AG09319 (cell line): ENCODE measurements at regions not wholly inside any gene's neighbourhood (a gene's known extent, or its start where the extent isn't known, plus 50 kb on each side); places are given as distances from the start of the nearest gene placed in this dataset.

Source experiments
- DNase-seq: peaks from one replicate; pipeline ENCODE4 v3.0.0-alpha.2; 2010; ENCODE audit warnings: low read depth; ENCODE audit errors: extremely low read depth
- TF ChIP-seq, protein P1 (sequence below): IDR thresholded peaks from 2 replicates; pipeline ENCODE4 v1.5.1; 2011; ENCODE audit warnings: low read depth, mild to moderate bottlenecking, inconsistent platforms, low read length, moderate library complexity

DNA sequence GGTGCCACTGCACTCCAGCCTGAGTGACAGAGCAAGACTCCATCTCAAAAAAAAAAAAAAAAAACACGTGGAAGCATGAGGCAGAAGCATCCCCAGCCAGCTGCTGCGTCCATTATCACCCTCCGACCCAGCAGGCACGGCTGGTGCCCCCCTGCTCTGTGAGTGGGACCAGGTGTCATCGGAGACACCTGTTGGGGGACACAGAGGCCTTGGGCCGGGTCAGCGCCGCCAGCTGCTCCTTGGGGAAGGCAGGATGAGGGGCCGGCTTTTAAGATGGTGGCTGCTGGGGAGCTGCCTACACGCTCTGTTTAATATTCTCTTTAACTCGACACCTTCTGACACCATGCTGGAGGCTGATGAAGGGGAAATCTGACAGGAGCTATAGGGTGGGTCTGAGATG, 80.2 kb upstream of the RUFY1 start:
- no peak for DNase-seq
- TF ChIP-seq, protein P1, sequence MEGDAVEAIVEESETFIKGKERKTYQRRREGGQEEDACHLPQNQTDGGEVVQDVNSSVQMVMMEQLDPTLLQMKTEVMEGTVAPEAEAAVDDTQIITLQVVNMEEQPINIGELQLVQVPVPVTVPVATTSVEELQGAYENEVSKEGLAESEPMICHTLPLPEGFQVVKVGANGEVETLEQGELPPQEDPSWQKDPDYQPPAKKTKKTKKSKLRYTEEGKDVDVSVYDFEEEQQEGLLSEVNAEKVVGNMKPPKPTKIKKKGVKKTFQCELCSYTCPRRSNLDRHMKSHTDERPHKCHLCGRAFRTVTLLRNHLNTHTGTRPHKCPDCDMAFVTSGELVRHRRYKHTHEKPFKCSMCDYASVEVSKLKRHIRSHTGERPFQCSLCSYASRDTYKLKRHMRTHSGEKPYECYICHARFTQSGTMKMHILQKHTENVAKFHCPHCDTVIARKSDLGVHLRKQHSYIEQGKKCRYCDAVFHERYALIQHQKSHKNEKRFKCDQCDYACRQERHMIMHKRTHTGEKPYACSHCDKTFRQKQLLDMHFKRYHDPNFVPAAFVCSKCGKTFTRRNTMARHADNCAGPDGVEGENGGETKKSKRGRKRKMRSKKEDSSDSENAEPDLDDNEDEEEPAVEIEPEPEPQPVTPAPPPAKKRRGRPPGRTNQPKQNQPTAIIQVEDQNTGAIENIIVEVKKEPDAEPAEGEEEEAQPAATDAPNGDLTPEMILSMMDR: no peak

DNA sequence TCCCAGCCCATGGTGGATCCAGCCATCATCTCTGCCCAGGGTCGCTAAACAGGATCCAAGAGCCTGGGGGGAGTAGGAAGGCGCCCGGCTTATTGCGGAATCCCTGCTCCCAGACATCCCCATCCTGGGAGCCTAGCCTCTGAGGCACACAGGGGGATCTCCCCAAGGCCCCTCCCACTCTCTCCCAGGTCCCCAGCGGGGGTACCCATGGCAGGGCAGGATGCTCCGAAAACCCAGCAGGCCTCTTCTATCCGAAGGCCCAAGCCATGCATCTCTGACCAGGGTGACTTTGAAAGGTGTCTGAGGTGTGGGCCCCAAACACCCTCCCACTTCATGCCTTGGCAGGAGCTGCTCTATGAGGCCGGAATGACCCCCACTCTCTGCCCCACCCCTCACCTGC, 81.7 kb upstream of the RUFY1 start:
- TF ChIP-seq, protein P1: no peak
- no peak for DNase-seq

DNA sequence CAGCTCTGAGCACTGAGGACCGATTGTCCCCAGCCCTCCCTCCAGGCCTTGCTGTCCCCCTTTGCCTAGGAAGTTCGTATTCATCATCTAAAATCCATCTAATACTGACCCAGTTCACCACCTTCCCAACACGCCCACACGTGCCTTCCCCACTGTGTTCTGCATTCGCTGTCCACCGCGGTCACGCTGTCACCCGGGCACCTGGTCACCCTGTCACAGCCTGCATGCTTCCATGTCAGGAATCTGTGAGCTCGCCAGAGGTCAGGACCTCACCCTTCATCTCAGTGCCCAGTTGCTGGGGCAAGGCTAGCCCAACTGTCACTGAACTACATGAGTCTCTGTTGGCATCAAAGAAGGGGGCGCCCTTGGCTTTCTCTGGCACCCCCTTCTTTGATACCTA, 82.9 kb upstream of the RUFY1 start:
- TF ChIP-seq, protein P1: no peak
- no peak for DNase-seq

DNA sequence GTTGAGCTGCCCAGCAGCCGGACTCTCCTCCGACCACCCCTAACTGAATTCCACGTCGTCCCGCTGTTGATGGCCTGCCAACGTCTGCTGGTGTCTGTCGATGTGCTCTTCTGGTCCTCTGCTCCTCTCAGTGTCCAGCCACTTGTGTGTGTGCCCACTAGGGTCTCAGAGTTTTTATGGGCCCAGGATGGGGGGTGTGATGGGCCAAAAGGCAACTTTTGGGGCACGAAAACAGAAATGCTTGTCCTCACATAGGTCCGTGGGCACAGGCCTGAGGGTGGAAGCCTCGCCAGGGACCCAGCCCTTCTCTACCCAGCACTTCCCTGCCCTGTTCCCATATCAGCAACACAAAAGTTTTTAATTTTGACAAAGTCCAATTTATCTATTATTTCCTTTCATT, 85.7 kb upstream of the RUFY1 start:
- TF ChIP-seq, protein P1: no peak
- no peak for DNase-seq

DNA sequence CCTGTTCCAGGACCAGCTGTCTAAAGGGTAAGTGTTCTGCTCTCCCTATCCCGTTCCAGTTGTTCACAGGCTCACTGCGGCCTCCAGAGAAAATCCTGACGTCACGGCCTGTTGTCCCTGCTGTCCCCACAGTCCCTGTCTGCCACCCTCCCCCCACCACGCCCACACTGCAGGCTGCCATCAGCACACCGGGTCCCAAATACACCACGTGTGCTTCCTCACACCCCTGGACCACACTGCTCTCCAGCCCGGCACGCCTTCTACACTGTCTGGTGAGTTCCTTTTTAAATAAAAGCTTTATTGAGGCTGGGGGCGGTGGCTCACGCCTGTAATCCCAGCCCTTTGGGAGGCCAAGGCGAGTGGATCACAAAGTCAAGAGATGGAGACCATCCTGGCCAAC, 88.3 kb upstream of the RUFY1 start:
- TF ChIP-seq, protein P1: no peak
- no peak for DNase-seq

DNA sequence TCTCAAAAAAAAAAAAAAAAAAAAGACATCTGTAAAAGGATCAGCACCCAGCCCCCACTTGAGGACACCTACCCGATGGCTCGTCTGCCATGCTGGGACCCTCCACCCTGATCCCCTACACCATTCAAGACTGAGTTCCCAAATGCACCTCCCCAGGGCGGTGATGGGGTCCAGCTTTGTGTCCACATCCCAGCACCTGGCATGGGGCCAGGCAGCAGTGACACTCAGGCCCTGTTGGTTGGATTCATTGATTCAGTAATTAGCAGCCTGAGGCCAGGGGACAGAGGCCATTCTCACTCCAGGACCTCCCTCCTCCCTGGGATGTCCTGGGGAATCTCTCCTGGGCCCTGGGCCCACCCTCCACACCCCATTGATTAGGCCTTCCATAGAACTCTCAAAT, 88.8 kb upstream of the RUFY1 start:
- no peak for DNase-seq
- TF ChIP-seq, protein P1: no peak

DNA sequence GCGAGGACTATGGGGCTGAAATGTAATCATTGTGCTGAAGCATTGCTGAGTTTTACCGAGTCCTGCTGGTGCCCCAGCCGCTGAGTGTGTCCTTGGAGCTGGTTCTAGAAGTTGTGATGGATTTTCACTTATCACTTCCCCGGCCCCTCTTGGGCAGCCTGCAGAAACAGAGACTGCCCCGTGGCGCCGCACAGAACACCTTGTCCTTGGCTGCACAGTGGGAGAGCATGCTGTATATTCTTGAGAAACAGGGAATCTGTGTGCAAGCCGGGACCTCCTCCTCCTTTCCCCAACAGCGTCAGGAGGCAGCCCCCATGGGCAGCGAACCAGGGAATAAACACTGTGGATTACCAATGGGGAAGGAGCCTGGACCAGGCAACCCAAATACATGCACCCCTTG, 90.6 kb upstream of the RUFY1 start:
- TF ChIP-seq, protein P1: no peak
- no peak for DNase-seq
